WTC11 (cell line): ENCODE measurements at regions not wholly inside any gene's neighbourhood (a gene's known extent, or its start where the extent isn't known, plus 50 kb on each side); places are given as distances from the start of the nearest gene placed in this dataset.

ENCODE experiments used
- ATAC-seq: fragments of 200-7000 bp; cut with Tn5 transposase; 2 replicates; pipeline ENCODE4 v1.10.0; 2021; ENCODE audit warnings: mild to moderate bottlenecking, moderate library complexity
- CTCF ChIA-PET: fragments of 300-600 bp; sonication (Branson Sonifier 250); formaldehyde crosslinking; loops from one replicate; lab custom pipeline; 2021; ENCODE audit warnings: antibody characterized with exemption; lab: Charles Lee
- POLR2A ChIA-PET: fragments of 350-600 bp; sonication (Branson Sonifier 250); formaldehyde crosslinking; loops from one replicate; lab custom pipeline; 2021; ENCODE audit warnings: antibody characterized with exemption; lab: Charles Lee
- DNase-seq: peaks from one replicate; pipeline ENCODE4 v3.0.0; 2021; ENCODE audit warnings: low spot score
- H3K27ac Mint-ChIP-seq: 2 replicates; pipeline ENCODE4 v1.8.0; 2021; ENCODE audit warnings: mixed read lengths
- H3K27me3 Mint-ChIP-seq: 2 replicates; pipeline ENCODE4 v1.8.0; 2021; ENCODE audit warnings: low read depth, mild to moderate bottlenecking, moderate library complexity, mixed read lengths
- H3K36me3 Mint-ChIP-seq: 2 replicates; pipeline ENCODE4 v1.8.0; 2021; ENCODE audit warnings: mixed read lengths
- H3K4me1 Mint-ChIP-seq: 2 replicates; pipeline ENCODE4 v1.8.0; 2022; ENCODE audit warnings: mixed read lengths
- H3K4me3 Mint-ChIP-seq: 2 replicates; pipeline ENCODE4 v1.8.0; 2021; ENCODE audit warnings: mild to moderate bottlenecking, moderate library complexity, mixed read lengths
- H3K9me3 Mint-ChIP-seq: 2 replicates; pipeline ENCODE4 v1.8.0; 2021; ENCODE audit warnings: mixed read lengths
- CDX4 ChIP-seq: fragments of 250-450 bp; sonication (Bioruptor Pico); IDR thresholded peaks from 2 replicates; pipeline ENCODE4 v1.9.0; 2021; ENCODE audit warnings: moderate library complexity, mild to moderate bottlenecking, inconsistent platforms, borderline replicate concordance
- ELF4 ChIP-seq: sonication (generic); formaldehyde crosslinking; IDR thresholded peaks from 2 replicates; pipeline ENCODE4 v1.8.1; 2022; ENCODE audit warnings: low read depth, mild to moderate bottlenecking, moderate library complexity, missing genetic modification reagents
- ESRRA ChIP-seq: sonication (generic); formaldehyde crosslinking; IDR thresholded peaks from 2 replicates; pipeline ENCODE4 v1.8.1; 2022; ENCODE audit warnings: mild to moderate bottlenecking, missing genetic modification reagents, borderline replicate concordance
- GTF2I ChIP-seq: fragments of 250-450 bp; sonication (Bioruptor Pico); conservative IDR thresholded peaks from 2 replicates; pipeline ENCODE4 v1.4.0; 2021; ENCODE audit warnings: mild to moderate bottlenecking
- NR3C1 ChIP-seq: sonication (generic); formaldehyde crosslinking; conservative IDR thresholded peaks from 2 replicates; pipeline ENCODE4 v1.8.1; 2023; ENCODE audit warnings: low read depth, mild to moderate bottlenecking, missing genetic modification reagents
- PRDM15 ChIP-seq: sonication (generic); formaldehyde crosslinking; IDR thresholded peaks from 2 replicates; pipeline ENCODE4 v1.8.0; 2022; ENCODE audit warnings: missing genetic modification reagents
- TEAD1 ChIP-seq: sonication (generic); formaldehyde crosslinking; IDR thresholded peaks from 2 replicates; pipeline ENCODE4 v1.8.0; 2022; ENCODE audit warnings: mild to moderate bottlenecking, missing genetic modification reagents
- USF1 ChIP-seq: sonication (generic); formaldehyde crosslinking; IDR thresholded peaks from 2 replicates; pipeline ENCODE4 v1.8.0; 2022; ENCODE audit warnings: mild to moderate bottlenecking, missing genetic modification reagents
- ZNF138 ChIP-seq: sonication (generic); formaldehyde crosslinking; conservative IDR thresholded peaks from 2 replicates; pipeline ENCODE4 v1.8.1; 2022; ENCODE audit warnings: mild to moderate bottlenecking, moderate library complexity, missing genetic modification reagents
- ZNF219 ChIP-seq: sonication (generic); formaldehyde crosslinking; IDR thresholded peaks from 2 replicates; pipeline ENCODE4 v1.8.0; 2023; ENCODE audit warnings: missing genetic modification reagents, mild to moderate bottlenecking, borderline replicate concordance
- ZNF416 ChIP-seq: fragments of 250-450 bp; sonication (Bioruptor Pico); IDR thresholded peaks from 2 replicates; pipeline ENCODE4 v1.9.0; 2021; ENCODE audit warnings: mild to moderate bottlenecking, inconsistent platforms
- ZNF425 ChIP-seq: fragments of 250-450 bp; sonication (Bioruptor Pico); conservative IDR thresholded peaks from 2 replicates; pipeline ENCODE4 v1.9.0; 2021; ENCODE audit warnings: mild to moderate bottlenecking
- ZNF671 ChIP-seq: fragments of 250-450 bp; sonication (Bioruptor Pico); IDR thresholded peaks from 2 replicates; pipeline ENCODE4 v1.8.0; 2021; ENCODE audit warnings: mild to moderate bottlenecking
- ZSCAN18 ChIP-seq: fragments of 250-450 bp; sonication (Bioruptor Pico); IDR thresholded peaks from 2 replicates; pipeline ENCODE4 v2.1.2; 2022; ENCODE audit warnings: mild to moderate bottlenecking, moderate library complexity
- TF ChIP-seq, protein P1 (sequence below): sonication (generic); formaldehyde crosslinking; conservative IDR thresholded peaks from 2 replicates; pipeline ENCODE4 v1.8.1; 2023; ENCODE audit warnings: mild to moderate bottlenecking, low read depth, missing genetic modification reagents, moderate library complexity
- TF ChIP-seq, protein P2 (sequence below): fragments of 200-600 bp; IDR thresholded peaks from 2 replicates; pipeline ENCODE4 v1.8.0; 2022; ENCODE audit warnings: antibody characterized with exemption
- TF ChIP-seq, protein P3 (sequence below): sonication (generic); formaldehyde crosslinking; conservative IDR thresholded peaks from 2 replicates; pipeline ENCODE4 v1.8.1; 2022; ENCODE audit warnings: mild to moderate bottlenecking, missing genetic modification reagents
- TF ChIP-seq, protein P4 (sequence below): sonication (generic); formaldehyde crosslinking; IDR thresholded peaks from 2 replicates; pipeline ENCODE4 v1.8.1; 2022; ENCODE audit warnings: mild to moderate bottlenecking, moderate library complexity, missing genetic modification reagents

DNA sequence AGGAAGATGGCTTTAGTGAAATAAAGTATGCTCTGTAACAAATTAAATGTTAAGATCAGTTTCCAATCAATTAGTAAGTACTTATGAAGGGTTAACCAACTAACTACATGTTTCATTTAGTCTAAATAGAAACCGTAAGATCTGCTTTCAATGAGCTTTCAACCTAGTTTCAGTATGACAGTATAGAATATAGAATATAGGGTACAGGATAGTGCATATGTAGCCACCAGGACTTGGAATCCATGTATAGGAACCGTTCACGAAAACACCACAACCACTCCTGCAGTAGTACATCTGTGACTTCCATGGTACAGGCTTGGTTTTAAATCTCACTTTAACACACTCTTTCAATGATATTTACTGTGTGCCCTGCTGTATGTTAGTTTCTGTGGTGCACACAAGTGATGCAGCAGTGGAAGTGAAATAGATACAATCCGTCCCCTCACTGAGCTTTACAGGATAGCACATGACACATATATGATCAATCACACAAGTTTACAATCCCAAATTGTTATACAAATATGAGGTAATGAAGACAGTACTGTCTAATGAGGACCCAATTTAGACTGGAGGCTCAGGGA, 479.7 kb upstream of the MARCKS start (continued):
- no peak for TF ChIP-seq ESRRA (CRISPR knock-in tag)
- no peak for TF ChIP-seq ELF4 (CRISPR knock-in tag)
- no peak for TF ChIP-seq TEAD1 (CRISPR knock-in tag)
- TF ChIP-seq ZNF671 (CRISPR knock-in tag) = no peak

DNA sequence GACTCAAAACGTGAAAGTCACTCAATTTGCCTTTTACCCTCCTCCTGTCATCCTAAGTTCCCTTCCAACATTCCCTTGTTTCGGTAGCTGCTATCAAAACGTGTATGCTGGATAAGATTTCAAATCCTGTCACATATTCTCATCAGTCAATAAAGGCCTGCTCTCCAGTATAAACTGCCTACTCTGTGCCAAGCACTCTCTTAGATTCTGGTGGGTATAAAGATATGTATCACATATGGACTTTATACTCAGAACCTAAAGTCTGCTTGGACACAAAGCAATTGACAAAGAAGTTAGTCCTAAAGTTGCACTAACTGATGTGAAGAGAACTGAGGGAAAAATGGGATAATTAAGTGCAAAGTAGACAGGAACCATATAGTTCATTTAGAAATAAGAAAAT, 476.6 kb upstream of the MARCKS start:
- H3K27ac Mint-ChIP-seq = no peak overlapping the region
- no peaks in the 10 kb centered on the region for H3K9me3 Mint-ChIP-seq
- no peak overlapping the region for H3K4me3 Mint-ChIP-seq
- no peaks in the 10 kb centered on the region for H3K36me3 Mint-ChIP-seq
- no peak for TF ChIP-seq TEAD1 (CRISPR knock-in tag)
- TF ChIP-seq ZNF416 (CRISPR knock-in tag) = no peak
- TF ChIP-seq GTF2I (CRISPR knock-in tag) = no peak
- no peak for TF ChIP-seq NR3C1 (CRISPR knock-in tag)
- TF ChIP-seq, all 79 proteins: peak for 0
- CTCF ChIA-PET = no interaction called here
- H3K4me1 Mint-ChIP-seq = no peaks in the 10 kb centered on the region
- POLR2A ChIA-PET = no interaction called here
- no peaks in the 10 kb centered on the region for H3K27me3 Mint-ChIP-seq
- ATAC-seq = no peak
- no peak for DNase-seq

DNA sequence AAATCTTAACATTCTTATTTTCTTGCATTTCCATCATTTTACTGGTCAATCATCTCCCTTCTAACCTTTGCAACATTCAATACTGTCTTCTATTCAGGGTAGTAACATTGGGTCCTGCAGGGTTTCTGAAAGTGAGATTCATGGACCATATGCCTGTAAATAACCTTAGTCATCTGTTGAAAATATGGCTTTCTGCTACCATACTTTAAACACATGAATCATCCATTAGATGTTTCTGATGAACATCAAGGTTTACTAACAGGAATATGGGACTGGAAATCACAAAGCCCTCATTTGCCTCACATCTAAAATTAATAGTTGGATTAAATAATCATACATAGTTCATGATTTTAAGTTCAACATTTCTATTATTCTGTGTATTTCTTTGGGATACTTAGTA, 475.9 kb upstream of the MARCKS start:
- no peak for ATAC-seq
- TF ChIP-seq ZNF219 (CRISPR knock-in tag) (no peak), ESRRA (CRISPR knock-in tag) (no peak), ZNF425 (CRISPR knock-in tag) (no peak), USF1 (CRISPR knock-in tag) (no peak), PRDM15 (no peak), ZNF138 (CRISPR knock-in tag) (no peak), CDX4 (no peak), ZSCAN18 (CRISPR knock-in tag) (no peak)
- TF ChIP-seq, protein P1, sequence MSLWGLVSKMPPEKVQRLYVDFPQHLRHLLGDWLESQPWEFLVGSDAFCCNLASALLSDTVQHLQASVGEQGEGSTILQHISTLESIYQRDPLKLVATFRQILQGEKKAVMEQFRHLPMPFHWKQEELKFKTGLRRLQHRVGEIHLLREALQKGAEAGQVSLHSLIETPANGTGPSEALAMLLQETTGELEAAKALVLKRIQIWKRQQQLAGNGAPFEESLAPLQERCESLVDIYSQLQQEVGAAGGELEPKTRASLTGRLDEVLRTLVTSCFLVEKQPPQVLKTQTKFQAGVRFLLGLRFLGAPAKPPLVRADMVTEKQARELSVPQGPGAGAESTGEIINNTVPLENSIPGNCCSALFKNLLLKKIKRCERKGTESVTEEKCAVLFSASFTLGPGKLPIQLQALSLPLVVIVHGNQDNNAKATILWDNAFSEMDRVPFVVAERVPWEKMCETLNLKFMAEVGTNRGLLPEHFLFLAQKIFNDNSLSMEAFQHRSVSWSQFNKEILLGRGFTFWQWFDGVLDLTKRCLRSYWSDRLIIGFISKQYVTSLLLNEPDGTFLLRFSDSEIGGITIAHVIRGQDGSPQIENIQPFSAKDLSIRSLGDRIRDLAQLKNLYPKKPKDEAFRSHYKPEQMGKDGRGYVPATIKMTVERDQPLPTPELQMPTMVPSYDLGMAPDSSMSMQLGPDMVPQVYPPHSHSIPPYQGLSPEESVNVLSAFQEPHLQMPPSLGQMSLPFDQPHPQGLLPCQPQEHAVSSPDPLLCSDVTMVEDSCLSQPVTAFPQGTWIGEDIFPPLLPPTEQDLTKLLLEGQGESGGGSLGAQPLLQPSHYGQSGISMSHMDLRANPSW = no peak
- TF ChIP-seq, protein P2, sequence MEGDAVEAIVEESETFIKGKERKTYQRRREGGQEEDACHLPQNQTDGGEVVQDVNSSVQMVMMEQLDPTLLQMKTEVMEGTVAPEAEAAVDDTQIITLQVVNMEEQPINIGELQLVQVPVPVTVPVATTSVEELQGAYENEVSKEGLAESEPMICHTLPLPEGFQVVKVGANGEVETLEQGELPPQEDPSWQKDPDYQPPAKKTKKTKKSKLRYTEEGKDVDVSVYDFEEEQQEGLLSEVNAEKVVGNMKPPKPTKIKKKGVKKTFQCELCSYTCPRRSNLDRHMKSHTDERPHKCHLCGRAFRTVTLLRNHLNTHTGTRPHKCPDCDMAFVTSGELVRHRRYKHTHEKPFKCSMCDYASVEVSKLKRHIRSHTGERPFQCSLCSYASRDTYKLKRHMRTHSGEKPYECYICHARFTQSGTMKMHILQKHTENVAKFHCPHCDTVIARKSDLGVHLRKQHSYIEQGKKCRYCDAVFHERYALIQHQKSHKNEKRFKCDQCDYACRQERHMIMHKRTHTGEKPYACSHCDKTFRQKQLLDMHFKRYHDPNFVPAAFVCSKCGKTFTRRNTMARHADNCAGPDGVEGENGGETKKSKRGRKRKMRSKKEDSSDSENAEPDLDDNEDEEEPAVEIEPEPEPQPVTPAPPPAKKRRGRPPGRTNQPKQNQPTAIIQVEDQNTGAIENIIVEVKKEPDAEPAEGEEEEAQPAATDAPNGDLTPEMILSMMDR = no peak
- TF ChIP-seq, protein P3, sequence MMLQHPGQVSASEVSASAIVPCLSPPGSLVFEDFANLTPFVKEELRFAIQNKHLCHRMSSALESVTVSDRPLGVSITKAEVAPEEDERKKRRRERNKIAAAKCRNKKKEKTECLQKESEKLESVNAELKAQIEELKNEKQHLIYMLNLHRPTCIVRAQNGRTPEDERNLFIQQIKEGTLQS = no peak
- TF ChIP-seq, protein P4, sequence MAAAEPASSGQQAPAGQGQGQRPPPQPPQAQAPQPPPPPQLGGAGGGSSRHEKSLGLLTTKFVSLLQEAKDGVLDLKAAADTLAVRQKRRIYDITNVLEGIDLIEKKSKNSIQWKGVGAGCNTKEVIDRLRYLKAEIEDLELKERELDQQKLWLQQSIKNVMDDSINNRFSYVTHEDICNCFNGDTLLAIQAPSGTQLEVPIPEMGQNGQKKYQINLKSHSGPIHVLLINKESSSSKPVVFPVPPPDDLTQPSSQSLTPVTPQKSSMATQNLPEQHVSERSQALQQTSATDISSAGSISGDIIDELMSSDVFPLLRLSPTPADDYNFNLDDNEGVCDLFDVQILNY (CRISPR knock-in tag) = no peak

More for the DNA sequence above, 475.9 kb upstream of the MARCKS start:
- Mint-ChIP-seq H3K4me3 (no peak overlapping the region), H3K27ac (no peak overlapping the region), H3K9me3 (no peaks in the 10 kb centered on the region), H3K27me3 (no peaks in the 10 kb centered on the region), H3K36me3 (no peaks in the 10 kb centered on the region), H3K4me1 (no peaks in the 10 kb centered on the region)
- ChIA-PET CTCF (no interaction called here), POLR2A (no interaction called here)
- no peak for DNase-seq
